ENCODE measurements at regions not wholly inside any gene's neighbourhood (a gene's known extent, or its start where the extent isn't known, plus 50 kb on each side); places are given as distances from the start of the nearest gene placed in this dataset.

DNA sequence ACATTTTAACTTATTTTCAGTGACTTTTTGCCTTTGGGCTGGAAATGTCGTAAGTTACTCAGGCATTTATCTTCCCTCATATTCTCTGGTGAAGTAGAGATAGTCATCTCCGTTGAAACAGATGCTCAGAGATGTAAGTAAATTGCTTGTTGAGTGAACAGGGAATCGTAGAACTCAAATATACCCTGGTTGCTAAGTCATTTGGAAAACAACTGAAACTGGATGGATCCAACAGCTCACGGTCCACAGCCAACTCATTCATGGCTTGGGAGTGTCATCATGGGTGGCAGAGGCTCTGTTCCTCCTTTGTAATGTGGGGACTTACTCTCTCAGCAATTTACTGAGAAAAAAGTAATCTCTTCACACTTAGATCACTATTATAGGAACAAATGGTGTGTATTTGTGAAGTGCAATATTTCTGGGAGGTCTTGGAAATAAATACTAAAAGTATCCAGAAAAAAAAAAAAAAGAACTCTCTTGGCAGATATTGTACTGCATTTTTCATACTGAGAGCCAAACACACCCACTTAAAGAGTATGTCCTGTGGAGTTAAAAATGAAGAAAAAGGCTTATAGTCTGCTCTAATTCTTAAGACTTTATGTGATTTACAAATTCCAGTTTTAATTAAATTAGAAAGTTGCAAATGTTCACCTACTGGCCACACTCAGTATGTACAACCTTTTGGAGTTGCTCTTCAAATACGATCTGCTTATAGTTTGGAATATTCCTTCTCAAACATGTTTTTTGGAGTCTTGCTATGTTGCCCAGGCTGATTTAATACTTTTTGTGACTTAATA is 107.4 kb downstream of the LEPR start:
- peak overlapping the region; percentile 62 to 91 (median 65) for H3K27ac ChIP-seq
- TF ChIP-seq, protein P1, sequence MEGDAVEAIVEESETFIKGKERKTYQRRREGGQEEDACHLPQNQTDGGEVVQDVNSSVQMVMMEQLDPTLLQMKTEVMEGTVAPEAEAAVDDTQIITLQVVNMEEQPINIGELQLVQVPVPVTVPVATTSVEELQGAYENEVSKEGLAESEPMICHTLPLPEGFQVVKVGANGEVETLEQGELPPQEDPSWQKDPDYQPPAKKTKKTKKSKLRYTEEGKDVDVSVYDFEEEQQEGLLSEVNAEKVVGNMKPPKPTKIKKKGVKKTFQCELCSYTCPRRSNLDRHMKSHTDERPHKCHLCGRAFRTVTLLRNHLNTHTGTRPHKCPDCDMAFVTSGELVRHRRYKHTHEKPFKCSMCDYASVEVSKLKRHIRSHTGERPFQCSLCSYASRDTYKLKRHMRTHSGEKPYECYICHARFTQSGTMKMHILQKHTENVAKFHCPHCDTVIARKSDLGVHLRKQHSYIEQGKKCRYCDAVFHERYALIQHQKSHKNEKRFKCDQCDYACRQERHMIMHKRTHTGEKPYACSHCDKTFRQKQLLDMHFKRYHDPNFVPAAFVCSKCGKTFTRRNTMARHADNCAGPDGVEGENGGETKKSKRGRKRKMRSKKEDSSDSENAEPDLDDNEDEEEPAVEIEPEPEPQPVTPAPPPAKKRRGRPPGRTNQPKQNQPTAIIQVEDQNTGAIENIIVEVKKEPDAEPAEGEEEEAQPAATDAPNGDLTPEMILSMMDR (IDR thresholded peaks at IDR 0.05) = peak; percentile 14 to 44 (median 26)
- no peak for TF ChIP-seq POLR2A (IDR thresholded peaks at IDR 0.05)
- H3K4me3 ChIP-seq = peak overlapping the region; percentile 0 to 64 (median 59)
- H3K9me3 ChIP-seq = no peaks in the 10 kb centered on the region
- no peaks in the 10 kb centered on the region for H3K27me3 ChIP-seq
- intact Hi-C loops (cut with DNase I) = no loop called here
- H3K4me1 ChIP-seq = peaks cover 0 to 6% (median 0%) of the 10 kb centered on the region in 4 donors
- H3K36me3 ChIP-seq = no peaks in the 10 kb centered on the region
- 29% methylated on average over 5 of the region's 5 CpGs for WGBS (ENCODE audit: insufficient coverage, low coverage, low lambda C conversion rate, missing lambda C conversion rate)
- ATAC-seq (peak; percentile 43 to 54 (median 52)), DNase-seq (no peak)

- H3K4me1 ChIP-seq = no peaks in the 10 kb centered on the region
- DNase-seq (no peak), ATAC-seq (no peak)
- H3K27ac ChIP-seq = no peak overlapping the region
- no peak overlapping the region for H3K4me3 ChIP-seq
- no peaks in the 10 kb centered on the region for H3K27me3 ChIP-seq
- 82% methylated on average over 4 of the region's 4 CpGs for WGBS (ENCODE audit: insufficient coverage, low coverage, low lambda C conversion rate, missing lambda C conversion rate)
- no peaks in the 10 kb centered on the region for H3K36me3 ChIP-seq
- intact Hi-C loops (cut with DNase I) = no loop called here
- TF ChIP-seq, protein P1 (IDR thresholded peaks at IDR 0.05) = no peak
- no peak for TF ChIP-seq POLR2A (IDR thresholded peaks at IDR 0.05)
- no peaks in the 10 kb centered on the region for H3K9me3 ChIP-seq
These were observed 111.6 kb downstream of the LEPR start for GRCh38 chr1:65531972-65532570.

- TF ChIP-seq, protein P1 (IDR thresholded peaks at IDR 0.05) = no peak
- no peak for TF ChIP-seq POLR2A (IDR thresholded peaks at IDR 0.05)
- ATAC-seq = no peak
- 74% methylated on average over 2 of the region's 2 CpGs for WGBS (ENCODE audit: insufficient coverage, low coverage, low lambda C conversion rate, missing lambda C conversion rate)
These were observed 115.5 kb downstream of the LEPR start for GRCh38 chr1:65535981-65536380.

GRCh38 chr1:65538086-65538485 is 117.6 kb downstream of the LEPR start:
- peaks cover 0 to 6% (median 0%) of the 10 kb centered on the region in 4 donors for H3K4me1 ChIP-seq
- DNase-seq = no peak
- H3K9me3 ChIP-seq = no peaks in the 10 kb centered on the region
- H3K27ac ChIP-seq = no peak overlapping the region
- ATAC-seq = no peak
- no peak for TF ChIP-seq POLR2A (IDR thresholded peaks at IDR 0.05)
- TF ChIP-seq, protein P1 (IDR thresholded peaks at IDR 0.05) = no peak
- H3K36me3 ChIP-seq = no peaks in the 10 kb centered on the region
- intact Hi-C loops (cut with DNase I) = no loop called here
- H3K27me3 ChIP-seq = no peaks in the 10 kb centered on the region
- 32% methylated on average over 2 of the region's 2 CpGs for WGBS (ENCODE audit: insufficient coverage, low coverage, low lambda C conversion rate, missing lambda C conversion rate)
- no peak overlapping the region for H3K4me3 ChIP-seq

More at GRCh38 chr1:65535981-65536380, 115.5 kb downstream of the LEPR start:
- Histone ChIP-seq H3K27me3 (no peaks in the 10 kb centered on the region), H3K9me3 (no peaks in the 10 kb centered on the region), H3K36me3 (no peaks in the 10 kb centered on the region), H3K27ac (no peak overlapping the region), H3K4me1 (peaks cover 0 to 6% (median 0%) of the 10 kb centered on the region in 4 donors), H3K4me3 (no peak overlapping the region)
- intact Hi-C loops (cut with DNase I) = no loop called here
- DNase-seq = no peak

Measured in right lobe of liver (tissue), 6 donors.